Nephron (organoid): ENCODE measurements at regions not wholly inside any gene's neighbourhood (a gene's known extent, or its start where the extent isn't known, plus 50 kb on each side); places are given as distances from the start of the nearest gene placed in this dataset.
"Not testable (repeated sequence)": the region's sequence is repeated elsewhere in the genome, so short reads cannot be mapped to it uniquely, and the experiment has no call there.

Experiments
- H3K27ac Mint-ChIP-seq, 3 experiments: 2 replicates each; pipeline ENCODE4 v1.8.0; 2020; ENCODE audit warnings: mixed read lengths in 3 of 3, mild to moderate bottlenecking in 2 of 3, moderate library complexity in 1 of 3
- H3K27me3 Mint-ChIP-seq: 2 replicates; pipeline ENCODE4 v1.8.0; 2021; ENCODE audit warnings: low read depth, mild to moderate bottlenecking, moderate library complexity, mixed read lengths
- H3K36me3 Mint-ChIP-seq: 2 replicates; pipeline ENCODE4 v1.8.0; 2020; ENCODE audit warnings: low read depth, mixed read lengths
- H3K4me1 Mint-ChIP-seq: 2 replicates; pipeline ENCODE4 v1.8.0; 2020; ENCODE audit warnings: mixed read lengths
- H3K4me3 Mint-ChIP-seq, 3 experiments: 2 replicates each; pipeline ENCODE4 v1.8.0; 2020; ENCODE audit warnings: mild to moderate bottlenecking in 3 of 3, mixed read lengths in 3 of 3, moderate library complexity in 2 of 3
- H3K9me3 Mint-ChIP-seq: 2 replicates; pipeline ENCODE4 v1.8.0; 2020; ENCODE audit warnings: mixed read lengths
- TF ChIP-seq, protein P1 (sequence below), 3 experiments: fragments of 200-600 bp; sonication (generic); IDR thresholded peaks; one replicate each; pipeline ENCODE4 v1.5.0; 2021; ENCODE audit warnings: antibody characterized with exemption in 3 of 3; ENCODE audit not compliant: unreplicated experiment in 3 of 3

DNA sequence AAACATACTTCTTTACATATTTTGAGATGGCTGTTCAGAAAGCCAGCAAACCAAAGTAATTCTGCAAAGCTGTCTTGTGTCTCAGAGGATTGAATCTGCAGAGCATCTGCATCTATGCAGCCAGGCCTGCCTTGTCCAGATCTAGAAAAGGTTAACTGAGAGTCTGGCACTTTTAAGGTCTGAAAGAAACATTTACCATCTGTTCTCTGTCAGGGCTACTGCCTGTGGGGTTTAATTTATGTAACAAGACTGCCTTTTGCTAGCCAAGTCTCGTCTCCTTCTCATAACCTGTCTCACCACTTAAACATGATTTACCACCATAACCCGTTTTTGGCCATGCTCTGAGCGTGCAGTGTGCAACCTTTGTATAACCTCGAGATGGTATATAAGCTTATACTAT, 194.2 kb downstream of the SYT10 start:
- peak overlapping the region in 1 of 3 experiments; percentile 15 for H3K4me3 Mint-ChIP-seq
- peaks cover 17% of the 10 kb centered on the region for H3K9me3 Mint-ChIP-seq
- H3K27ac Mint-ChIP-seq, result peak overlapping the region; percentile 95 to 97 (median 96)
- peaks cover 3% of the 10 kb centered on the region for H3K27me3 Mint-ChIP-seq
- TF ChIP-seq, protein P1, sequence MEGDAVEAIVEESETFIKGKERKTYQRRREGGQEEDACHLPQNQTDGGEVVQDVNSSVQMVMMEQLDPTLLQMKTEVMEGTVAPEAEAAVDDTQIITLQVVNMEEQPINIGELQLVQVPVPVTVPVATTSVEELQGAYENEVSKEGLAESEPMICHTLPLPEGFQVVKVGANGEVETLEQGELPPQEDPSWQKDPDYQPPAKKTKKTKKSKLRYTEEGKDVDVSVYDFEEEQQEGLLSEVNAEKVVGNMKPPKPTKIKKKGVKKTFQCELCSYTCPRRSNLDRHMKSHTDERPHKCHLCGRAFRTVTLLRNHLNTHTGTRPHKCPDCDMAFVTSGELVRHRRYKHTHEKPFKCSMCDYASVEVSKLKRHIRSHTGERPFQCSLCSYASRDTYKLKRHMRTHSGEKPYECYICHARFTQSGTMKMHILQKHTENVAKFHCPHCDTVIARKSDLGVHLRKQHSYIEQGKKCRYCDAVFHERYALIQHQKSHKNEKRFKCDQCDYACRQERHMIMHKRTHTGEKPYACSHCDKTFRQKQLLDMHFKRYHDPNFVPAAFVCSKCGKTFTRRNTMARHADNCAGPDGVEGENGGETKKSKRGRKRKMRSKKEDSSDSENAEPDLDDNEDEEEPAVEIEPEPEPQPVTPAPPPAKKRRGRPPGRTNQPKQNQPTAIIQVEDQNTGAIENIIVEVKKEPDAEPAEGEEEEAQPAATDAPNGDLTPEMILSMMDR (IDR thresholded peaks at IDR 0.05; ENCODE audit: unreplicated experiment in 3 of 3), result no peak
- H3K36me3 Mint-ChIP-seq, result no peaks in the 10 kb centered on the region
- H3K4me1 Mint-ChIP-seq, result peaks cover 16% of the 10 kb centered on the region

DNA sequence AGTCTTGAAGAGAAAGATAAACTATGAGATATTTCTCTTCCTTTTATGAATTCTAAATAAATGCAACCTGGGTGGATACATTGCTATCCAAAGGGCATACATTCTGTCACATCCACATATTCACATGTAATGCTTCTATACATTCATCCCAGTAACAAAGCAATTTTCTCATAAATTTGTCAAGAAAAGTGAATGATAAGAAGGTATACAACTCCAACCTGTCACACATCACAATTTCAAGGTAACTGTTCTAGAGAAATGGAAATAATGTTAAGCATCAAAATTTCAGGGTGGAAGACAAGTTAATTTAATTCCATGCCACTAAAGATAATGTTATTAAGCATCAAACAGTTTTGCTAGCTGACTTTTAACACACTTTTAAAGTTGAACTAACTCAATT, 212.9 kb downstream of the SYT10 start:
- Mint-ChIP-seq H3K27me3 (no peaks in the 10 kb centered on the region), H3K4me3 (no peak overlapping the region), H3K36me3 (no peaks in the 10 kb centered on the region), H3K4me1 (no peaks in the 10 kb centered on the region), H3K27ac (no peak overlapping the region), H3K9me3 (peaks cover 18% of the 10 kb centered on the region)
- TF ChIP-seq, protein P1 (IDR thresholded peaks at IDR 0.05; ENCODE audit: unreplicated experiment in 3 of 3), result no peak

DNA sequence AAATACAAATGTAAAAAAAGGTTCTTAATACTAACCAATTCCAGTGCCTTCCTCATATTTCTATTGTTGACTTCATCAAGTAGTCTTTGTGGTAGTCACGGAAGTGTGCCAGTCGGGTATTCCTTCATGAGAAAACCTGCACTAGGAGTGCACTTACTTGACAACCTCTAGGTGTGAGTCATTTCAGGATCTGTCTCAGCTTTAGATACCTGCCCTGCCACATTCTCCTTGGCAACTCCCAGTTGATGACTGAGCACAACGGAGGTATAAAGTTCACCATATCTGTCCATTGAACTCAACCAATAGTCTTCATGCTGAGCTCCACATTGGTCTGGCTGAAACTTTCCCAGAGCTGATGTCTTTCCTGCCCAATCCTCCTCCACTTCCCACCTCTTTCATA, 215.7 kb downstream of the SYT10 start:
- peaks cover 34% of the 10 kb centered on the region for H3K9me3 Mint-ChIP-seq
- TF ChIP-seq, protein P1 (IDR thresholded peaks at IDR 0.05; ENCODE audit: unreplicated experiment in 3 of 3), result no peak
- H3K27me3 Mint-ChIP-seq, result no peaks in the 10 kb centered on the region
- no peaks in the 10 kb centered on the region for H3K4me1 Mint-ChIP-seq
- H3K27ac Mint-ChIP-seq, result no peak overlapping the region
- no peak overlapping the region for H3K4me3 Mint-ChIP-seq
- H3K36me3 Mint-ChIP-seq, result no peaks in the 10 kb centered on the region

DNA sequence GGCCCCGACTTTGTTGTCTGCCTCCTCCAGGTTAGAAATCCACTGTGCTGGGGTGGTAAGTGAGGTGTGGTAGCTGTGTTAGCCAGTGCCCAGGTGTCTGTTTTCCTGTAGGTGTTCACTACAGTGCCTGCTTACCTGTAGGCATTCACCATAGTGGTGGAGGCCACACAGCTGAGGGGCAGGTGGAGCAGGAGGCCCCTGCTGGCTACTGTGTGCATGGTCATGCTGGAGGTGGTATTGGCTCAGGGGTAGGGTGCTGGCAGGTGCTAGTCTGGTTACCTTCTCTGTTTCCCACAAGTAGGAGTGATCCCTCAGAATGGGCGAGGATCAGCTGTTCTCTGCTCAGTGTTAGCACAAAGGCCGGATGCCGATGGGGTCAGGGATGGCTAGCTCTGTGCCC, 217.3 kb downstream of the SYT10 start:
- no peaks in the 10 kb centered on the region for H3K36me3 Mint-ChIP-seq
- TF ChIP-seq, protein P1 (IDR thresholded peaks at IDR 0.05; ENCODE audit: unreplicated experiment in 3 of 3), result no peak
- no peaks in the 10 kb centered on the region for H3K4me1 Mint-ChIP-seq
- H3K9me3 Mint-ChIP-seq, result peaks cover 39% of the 10 kb centered on the region
- no peaks in the 10 kb centered on the region for H3K27me3 Mint-ChIP-seq
- no peak overlapping the region for H3K27ac Mint-ChIP-seq
- no peak overlapping the region for H3K4me3 Mint-ChIP-seq

DNA sequence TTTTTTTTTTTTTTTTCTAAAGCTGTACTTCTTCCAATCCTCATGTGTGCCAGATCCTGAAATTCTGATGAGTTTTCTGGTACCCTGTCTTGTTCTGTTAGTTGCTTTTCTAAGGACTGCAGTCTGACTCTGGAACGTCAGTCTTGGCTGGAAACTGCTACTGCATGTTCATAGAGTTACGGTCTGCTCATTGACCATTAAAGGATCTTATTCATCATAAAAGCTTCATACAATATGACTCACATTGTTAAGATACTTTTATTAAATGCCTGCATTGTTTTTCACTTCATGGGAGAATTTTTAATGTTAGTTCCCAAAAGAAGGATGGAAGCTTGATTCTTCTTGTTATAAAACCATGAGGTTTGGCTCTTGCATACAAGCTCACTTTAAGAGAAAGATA, 233.6 kb downstream of the SYT10 start:
- peaks cover 5% of the 10 kb centered on the region for H3K9me3 Mint-ChIP-seq
- H3K36me3 Mint-ChIP-seq, result no peaks in the 10 kb centered on the region
- H3K4me3 Mint-ChIP-seq, result no peak overlapping the region
- TF ChIP-seq, protein P1 (IDR thresholded peaks at IDR 0.05; ENCODE audit: unreplicated experiment in 3 of 3), result no peak
- H3K27ac Mint-ChIP-seq, result peak overlapping the region; percentile 69 to 93 (median 86)
- peaks cover 23% of the 10 kb centered on the region for H3K4me1 Mint-ChIP-seq
- H3K27me3 Mint-ChIP-seq, result no peaks in the 10 kb centered on the region

DNA sequence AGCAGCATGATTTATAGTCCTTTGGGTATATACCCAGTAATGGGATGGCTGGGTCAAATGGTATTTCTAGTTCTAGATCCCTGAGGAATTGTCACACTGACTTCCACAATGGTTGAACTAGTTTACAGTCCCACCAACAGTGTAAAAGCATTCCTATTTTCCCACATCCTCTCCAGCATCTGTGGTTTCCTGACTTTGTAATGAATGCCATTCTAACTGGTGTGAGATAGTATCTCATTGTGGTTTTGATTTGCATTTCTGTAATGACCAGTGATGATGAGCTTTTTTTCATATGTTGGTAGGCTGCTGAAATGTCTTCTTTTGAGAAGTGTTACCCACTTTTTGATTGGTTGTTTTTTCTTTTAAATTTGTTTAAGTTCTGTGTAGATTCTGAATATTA, 245.2 kb downstream of the SYT10 start:
- not testable (repeated sequence) for H3K36me3 Mint-ChIP-seq, H3K4me1 Mint-ChIP-seq, H3K27me3 Mint-ChIP-seq, H3K4me3 Mint-ChIP-seq, H3K27ac Mint-ChIP-seq
- H3K9me3 Mint-ChIP-seq, result peaks cover 38% of the 10 kb centered on the region
